HCT116 (cell line): ENCODE measurements at regions not wholly inside any gene's neighbourhood (a gene's known extent, or its start where the extent isn't known, plus 50 kb on each side); places are given as distances from the start of the nearest gene placed in this dataset.

Experiments
- EZH2phosphoT487 ChIP-seq: fragments of 200-600 bp; IDR thresholded peaks from 2 replicates; pipeline ENCODE4 v1.6.1; 2018; ENCODE audit warnings: antibody characterized with exemption, borderline replicate concordance
- POLR2A ChIP-seq: IDR thresholded peaks from 2 replicates; pipeline ENCODE4 v1.7.0; 2011; ENCODE audit warnings: borderline replicate concordance; ENCODE audit not compliant: insufficient read depth, insufficient read length; ENCODE audit errors: extremely low read depth
- POLR2AphosphoS5 ChIP-seq: IDR thresholded peaks from 2 replicates; pipeline ENCODE4 v1.6.1; 2011; ENCODE audit warnings: mild to moderate bottlenecking, low read depth, low read length, moderate library complexity
- RAD21 ChIP-seq: IDR thresholded peaks from 2 replicates; pipeline ENCODE4 v1.6.1; 2012; ENCODE audit warnings: low read depth, mild to moderate bottlenecking
- SIN3A ChIP-seq: IDR thresholded peaks from 2 replicates; pipeline ENCODE4 v1.6.1; 2012; ENCODE audit warnings: low read depth
- TCF7L2 ChIP-seq: IDR thresholded peaks from 2 replicates; pipeline ENCODE4 v1.7.0; 2011; ENCODE audit warnings: borderline replicate concordance, inconsistent platforms; ENCODE audit not compliant: insufficient read depth, insufficient read length; ENCODE audit errors: extremely low read depth
- YY1 ChIP-seq: IDR thresholded peaks from 2 replicates; pipeline ENCODE4 v1.6.1; 2011; ENCODE audit warnings: low read length, low read depth, moderate library complexity, mild to moderate bottlenecking; ENCODE audit not compliant: insufficient replicate concordance; ENCODE audit errors: extremely low read depth
- TF ChIP-seq, protein P1 (sequence below), 3 experiments: fragments of 200-600 bp in 1 of 3; sonication (generic) in 1 of 3; IDR thresholded peaks in 2 of 3; conservative IDR thresholded peaks in 1 of 3; 2 replicates each; pipeline ENCODE4 v1.5.1; 2012 to 2017; ENCODE audit warnings: low read depth in 2 of 3, low read length in 2 of 3, antibody characterized with exemption in 1 of 3, borderline replicate concordance in 1 of 3, control low read depth in 1 of 3, mild to moderate bottlenecking in 1 of 3, mixed read lengths in 1 of 3, mixed run types in 1 of 3, moderate library complexity in 1 of 3; ENCODE audit not compliant: insufficient read depth in 1 of 3
- TF ChIP-seq, protein P2 (sequence below): IDR thresholded peaks from 2 replicates; pipeline ENCODE4 v1.6.1; 2012; ENCODE audit warnings: low read depth

- TF ChIP-seq, protein P1, sequence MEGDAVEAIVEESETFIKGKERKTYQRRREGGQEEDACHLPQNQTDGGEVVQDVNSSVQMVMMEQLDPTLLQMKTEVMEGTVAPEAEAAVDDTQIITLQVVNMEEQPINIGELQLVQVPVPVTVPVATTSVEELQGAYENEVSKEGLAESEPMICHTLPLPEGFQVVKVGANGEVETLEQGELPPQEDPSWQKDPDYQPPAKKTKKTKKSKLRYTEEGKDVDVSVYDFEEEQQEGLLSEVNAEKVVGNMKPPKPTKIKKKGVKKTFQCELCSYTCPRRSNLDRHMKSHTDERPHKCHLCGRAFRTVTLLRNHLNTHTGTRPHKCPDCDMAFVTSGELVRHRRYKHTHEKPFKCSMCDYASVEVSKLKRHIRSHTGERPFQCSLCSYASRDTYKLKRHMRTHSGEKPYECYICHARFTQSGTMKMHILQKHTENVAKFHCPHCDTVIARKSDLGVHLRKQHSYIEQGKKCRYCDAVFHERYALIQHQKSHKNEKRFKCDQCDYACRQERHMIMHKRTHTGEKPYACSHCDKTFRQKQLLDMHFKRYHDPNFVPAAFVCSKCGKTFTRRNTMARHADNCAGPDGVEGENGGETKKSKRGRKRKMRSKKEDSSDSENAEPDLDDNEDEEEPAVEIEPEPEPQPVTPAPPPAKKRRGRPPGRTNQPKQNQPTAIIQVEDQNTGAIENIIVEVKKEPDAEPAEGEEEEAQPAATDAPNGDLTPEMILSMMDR (IDR thresholded peaks at IDR 0.05 in 2 of 3, conservative IDR thresholded peaks at IDR 0.05 in 1 of 3; ENCODE audit: borderline replicate concordance in 1 of 3, insufficient read depth in 1 of 3, low read depth in 2 of 3, low read length in 2 of 3) = no peak
- TF ChIP-seq, protein P2, sequence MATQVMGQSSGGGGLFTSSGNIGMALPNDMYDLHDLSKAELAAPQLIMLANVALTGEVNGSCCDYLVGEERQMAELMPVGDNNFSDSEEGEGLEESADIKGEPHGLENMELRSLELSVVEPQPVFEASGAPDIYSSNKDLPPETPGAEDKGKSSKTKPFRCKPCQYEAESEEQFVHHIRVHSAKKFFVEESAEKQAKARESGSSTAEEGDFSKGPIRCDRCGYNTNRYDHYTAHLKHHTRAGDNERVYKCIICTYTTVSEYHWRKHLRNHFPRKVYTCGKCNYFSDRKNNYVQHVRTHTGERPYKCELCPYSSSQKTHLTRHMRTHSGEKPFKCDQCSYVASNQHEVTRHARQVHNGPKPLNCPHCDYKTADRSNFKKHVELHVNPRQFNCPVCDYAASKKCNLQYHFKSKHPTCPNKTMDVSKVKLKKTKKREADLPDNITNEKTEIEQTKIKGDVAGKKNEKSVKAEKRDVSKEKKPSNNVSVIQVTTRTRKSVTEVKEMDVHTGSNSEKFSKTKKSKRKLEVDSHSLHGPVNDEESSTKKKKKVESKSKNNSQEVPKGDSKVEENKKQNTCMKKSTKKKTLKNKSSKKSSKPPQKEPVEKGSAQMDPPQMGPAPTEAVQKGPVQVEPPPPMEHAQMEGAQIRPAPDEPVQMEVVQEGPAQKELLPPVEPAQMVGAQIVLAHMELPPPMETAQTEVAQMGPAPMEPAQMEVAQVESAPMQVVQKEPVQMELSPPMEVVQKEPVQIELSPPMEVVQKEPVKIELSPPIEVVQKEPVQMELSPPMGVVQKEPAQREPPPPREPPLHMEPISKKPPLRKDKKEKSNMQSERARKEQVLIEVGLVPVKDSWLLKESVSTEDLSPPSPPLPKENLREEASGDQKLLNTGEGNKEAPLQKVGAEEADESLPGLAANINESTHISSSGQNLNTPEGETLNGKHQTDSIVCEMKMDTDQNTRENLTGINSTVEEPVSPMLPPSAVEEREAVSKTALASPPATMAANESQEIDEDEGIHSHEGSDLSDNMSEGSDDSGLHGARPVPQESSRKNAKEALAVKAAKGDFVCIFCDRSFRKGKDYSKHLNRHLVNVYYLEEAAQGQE = no peak
- no peak for TF ChIP-seq POLR2A
- no peak for TF ChIP-seq POLR2AphosphoS5
- no peak for TF ChIP-seq YY1
- no peak for TF ChIP-seq SIN3A
- TF ChIP-seq RAD21 = no peak
- TF ChIP-seq EZH2phosphoT487 = no peak
- TF ChIP-seq TCF7L2 = no peak
Observed at GRCh38 chr19:28876609-28877123, 336.3 kb downstream of the UQCRFS1 start.
